ENCODE measurements at regions not wholly inside any gene's neighbourhood (a gene's known extent, or its start where the extent isn't known, plus 50 kb on each side); places are given as distances from the start of the nearest gene placed in this dataset.

DNA sequence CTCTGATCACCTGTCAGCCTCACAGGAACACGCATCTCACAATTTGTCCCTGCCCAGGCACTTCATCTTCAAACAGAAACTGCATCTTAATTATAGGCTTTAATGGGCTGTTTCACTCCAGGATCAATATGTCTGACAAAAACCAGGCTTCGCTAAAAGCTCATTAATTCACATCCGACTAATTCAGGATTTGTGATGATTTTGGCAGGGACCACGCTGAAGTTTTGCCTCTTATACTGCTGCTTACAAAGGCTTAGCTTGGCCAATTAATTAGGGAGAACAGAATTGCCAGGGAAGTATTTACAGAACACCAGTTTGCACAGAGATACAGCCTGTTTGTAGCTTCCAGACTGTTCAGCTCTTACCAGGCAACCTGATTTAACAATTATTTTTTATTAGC, 541.0 kb upstream of the SPTLC3 start:
- TF ChIP-seq CTCF (conservative IDR thresholded peaks at IDR 0.05 in 1 of 2, IDR thresholded peaks at IDR 0.05 in 1 of 2; ENCODE audit: low read depth in 1 of 2, low read length in 2 of 2) (no peak), EZH2 (IDR thresholded peaks at IDR 0.05; ENCODE audit: low read length, missing control alignments) (no peak)
